ENCODE measurements at regions not wholly inside any gene's neighbourhood (a gene's known extent, or its start where the extent isn't known, plus 50 kb on each side); places are given as distances from the start of the nearest gene placed in this dataset.

DNA sequence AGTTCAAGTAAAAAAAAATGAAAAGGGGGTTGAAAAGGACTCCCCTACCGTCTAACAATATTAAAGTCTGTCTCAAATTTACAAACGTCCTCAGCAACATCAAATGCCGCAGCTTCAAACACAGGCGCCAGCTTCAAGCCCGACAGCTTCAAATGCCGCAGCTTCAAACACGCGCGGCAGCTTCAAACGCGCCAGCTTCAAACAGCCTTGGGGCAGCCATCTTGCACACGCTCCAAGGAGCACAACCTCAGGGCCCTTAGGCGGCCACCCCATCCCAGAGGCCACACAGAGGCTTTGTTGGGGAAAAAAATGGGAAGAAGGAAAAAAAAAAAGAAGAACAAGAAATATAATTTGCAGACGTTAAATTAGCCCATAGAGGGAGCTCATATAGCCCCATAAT, 244.4 kb upstream of the VRK2 start:
- no peak for TF ChIP-seq FOXJ3 (CRISPR knock-in tag; IDR thresholded peaks at IDR 0.05; ENCODE audit: borderline replicate concordance)
- TF ChIP-seq, protein P1, sequence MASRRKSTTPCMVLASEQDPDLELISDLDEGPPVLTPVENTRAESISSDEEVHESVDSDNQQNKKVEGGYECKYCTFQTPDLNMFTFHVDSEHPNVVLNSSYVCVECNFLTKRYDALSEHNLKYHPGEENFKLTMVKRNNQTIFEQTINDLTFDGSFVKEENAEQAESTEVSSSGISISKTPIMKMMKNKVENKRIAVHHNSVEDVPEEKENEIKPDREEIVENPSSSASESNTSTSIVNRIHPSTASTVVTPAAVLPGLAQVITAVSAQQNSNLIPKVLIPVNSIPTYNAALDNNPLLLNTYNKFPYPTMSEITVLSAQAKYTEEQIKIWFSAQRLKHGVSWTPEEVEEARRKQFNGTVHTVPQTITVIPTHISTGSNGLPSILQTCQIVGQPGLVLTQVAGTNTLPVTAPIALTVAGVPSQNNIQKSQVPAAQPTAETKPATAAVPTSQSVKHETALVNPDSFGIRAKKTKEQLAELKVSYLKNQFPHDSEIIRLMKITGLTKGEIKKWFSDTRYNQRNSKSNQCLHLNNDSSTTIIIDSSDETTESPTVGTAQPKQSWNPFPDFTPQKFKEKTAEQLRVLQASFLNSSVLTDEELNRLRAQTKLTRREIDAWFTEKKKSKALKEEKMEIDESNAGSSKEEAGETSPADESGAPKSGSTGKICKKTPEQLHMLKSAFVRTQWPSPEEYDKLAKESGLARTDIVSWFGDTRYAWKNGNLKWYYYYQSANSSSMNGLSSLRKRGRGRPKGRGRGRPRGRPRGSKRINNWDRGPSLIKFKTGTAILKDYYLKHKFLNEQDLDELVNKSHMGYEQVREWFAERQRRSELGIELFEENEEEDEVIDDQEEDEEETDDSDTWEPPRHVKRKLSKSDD (CRISPR knock-in tag; IDR thresholded peaks at IDR 0.05; ENCODE audit: low read depth): no peak
- TF ChIP-seq, protein P2, sequence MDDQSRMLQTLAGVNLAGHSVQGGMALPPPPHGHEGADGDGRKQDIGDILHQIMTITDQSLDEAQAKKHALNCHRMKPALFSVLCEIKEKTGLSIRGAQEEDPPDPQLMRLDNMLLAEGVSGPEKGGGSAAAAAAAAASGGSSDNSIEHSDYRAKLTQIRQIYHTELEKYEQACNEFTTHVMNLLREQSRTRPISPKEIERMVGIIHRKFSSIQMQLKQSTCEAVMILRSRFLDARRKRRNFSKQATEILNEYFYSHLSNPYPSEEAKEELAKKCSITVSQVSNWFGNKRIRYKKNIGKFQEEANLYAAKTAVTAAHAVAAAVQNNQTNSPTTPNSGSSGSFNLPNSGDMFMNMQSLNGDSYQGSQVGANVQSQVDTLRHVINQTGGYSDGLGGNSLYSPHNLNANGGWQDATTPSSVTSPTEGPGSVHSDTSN (CRISPR knock-in tag; IDR thresholded peaks at IDR 0.05; ENCODE audit: borderline replicate concordance): no peak
- TF ChIP-seq NR3C1 (CRISPR knock-in tag; IDR thresholded peaks at IDR 0.05): no peak
